HG03025 (cell line): ENCODE measurements at regions not wholly inside any gene's neighbourhood (a gene's known extent, or its start where the extent isn't known, plus 50 kb on each side); places are given as distances from the start of the nearest gene placed in this dataset.
"Not testable (repeated sequence)": the region's sequence is repeated elsewhere in the genome, so short reads cannot be mapped to it uniquely, and the experiment has no call there.

Source experiments
- ATAC-seq: cut with Tn5 transposase; IDR thresholded peaks from one replicate; pipeline ENCODE4 v1.9.1; 2021; ENCODE audit warnings: mild to moderate bottlenecking, moderate library complexity; ENCODE audit not compliant: unreplicated experiment, low FRiP score

DNA sequence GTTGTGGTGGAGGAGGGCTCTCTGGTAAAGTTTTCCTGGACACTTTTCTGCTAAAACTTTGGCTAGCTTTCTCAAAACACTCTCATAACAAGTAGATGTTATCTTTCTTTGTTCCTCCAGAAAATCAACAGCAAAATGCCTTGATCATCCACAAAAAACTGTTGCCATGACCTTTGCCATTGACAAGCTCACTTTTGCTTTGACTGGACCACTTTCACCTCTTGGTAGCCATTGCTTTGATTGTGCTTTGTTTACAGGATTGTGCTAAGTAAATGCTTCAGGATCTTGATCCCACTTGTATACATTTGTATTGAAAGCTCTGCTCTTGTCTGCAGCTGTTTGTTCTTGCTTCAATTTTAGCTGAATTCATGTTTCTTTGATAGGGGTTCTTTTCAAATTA is 143.9 kb upstream of the NR3C1 start:
- ATAC-seq = no peak

DNA sequence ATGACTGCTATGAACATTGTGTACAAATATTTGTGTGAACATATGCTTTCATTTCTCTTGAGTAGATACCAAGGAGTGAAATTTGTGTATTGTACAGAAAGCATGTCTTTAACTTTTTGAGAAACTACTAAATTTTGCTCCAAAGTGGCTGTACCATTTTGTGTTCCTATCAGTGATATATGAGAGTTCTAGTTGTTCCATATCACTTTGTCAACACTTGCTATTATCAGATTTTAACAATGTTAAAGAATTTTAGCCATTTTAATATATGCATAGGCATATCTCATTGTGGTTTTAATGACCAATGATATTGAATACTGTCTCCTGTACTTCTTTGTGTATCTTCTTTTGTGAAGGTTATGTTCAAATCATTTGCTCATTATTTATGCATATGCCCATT is 142.9 kb upstream of the NR3C1 start:
- ATAC-seq = no peak

DNA sequence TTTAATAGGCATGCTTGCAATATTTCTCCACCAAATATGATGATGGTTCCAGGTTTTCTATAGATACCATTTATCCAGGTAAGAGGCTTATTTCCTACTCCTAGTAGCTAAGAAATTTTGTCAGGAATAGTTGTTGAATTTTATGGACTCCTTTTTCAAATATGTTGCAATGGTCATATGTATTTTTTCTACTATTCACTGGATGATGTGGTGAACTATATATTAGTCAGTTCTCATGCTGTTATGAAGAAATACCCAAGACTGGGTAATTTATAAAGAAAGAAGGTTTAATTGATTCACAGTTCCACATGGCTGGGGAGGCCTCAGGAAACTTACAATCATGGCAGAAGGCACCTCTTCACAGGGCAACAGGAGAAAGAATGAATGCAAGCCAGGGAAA is 141.1 kb upstream of the NR3C1 start:
- no peak for ATAC-seq

DNA sequence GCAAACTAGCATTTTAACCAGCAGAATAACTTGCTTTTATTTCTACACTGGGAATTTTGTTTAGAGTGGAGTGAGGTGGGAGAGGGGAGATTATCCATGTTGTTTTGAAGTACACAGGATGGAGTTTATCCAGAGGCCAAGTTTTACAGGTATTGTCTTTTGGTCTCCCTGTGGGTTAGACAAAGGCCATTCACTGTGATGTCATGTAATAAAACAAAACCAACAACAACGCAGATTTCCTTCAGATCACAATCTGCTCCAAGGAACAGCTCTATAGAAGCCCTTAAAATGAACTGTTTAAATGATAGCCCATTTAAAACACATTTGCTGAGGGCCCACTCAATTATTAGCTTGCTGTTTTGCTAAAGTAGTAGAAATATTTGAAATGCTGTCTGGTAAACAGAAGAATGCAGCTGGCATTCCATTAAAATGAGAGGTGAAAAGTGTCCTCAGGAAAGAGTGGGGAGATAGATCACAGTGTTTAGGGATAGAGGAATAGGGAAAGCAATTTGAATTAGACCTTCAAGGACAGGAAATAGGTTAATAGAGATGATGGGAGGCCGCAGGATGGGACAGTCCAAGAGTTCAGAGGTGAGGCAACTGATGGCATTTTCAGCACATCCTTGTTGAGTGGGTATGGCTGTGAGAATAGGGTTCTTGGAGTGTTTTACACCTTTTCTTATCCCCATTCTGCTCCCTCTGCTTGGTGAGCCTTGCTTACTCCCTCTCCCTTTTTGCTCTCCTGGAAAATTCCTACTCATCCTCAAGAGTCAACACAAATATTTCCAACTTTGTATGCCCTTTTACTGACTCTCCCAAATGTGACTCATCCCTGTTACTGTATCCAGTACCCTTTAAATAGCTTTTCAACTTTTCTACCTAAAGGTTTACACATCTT is 140.1 kb upstream of the NR3C1 start:
- ATAC-seq = no peak

DNA sequence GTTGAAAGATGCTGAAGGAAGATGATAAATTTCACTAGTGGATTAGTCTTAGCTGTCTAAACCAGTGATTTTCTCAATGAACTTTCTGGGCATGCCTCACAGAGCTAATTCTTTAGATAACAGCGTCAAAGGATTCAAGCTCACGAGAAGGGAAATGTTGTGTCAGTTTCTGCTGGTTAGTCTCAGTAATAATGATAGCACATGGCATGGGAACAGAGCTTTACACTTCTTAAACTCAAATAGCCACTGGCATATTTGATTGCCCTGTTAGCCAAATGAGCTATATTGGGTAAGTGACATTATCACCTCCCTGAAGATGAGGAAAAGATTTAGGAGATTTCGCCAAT is 139.3 kb upstream of the NR3C1 start:
- ATAC-seq = no peak

DNA sequence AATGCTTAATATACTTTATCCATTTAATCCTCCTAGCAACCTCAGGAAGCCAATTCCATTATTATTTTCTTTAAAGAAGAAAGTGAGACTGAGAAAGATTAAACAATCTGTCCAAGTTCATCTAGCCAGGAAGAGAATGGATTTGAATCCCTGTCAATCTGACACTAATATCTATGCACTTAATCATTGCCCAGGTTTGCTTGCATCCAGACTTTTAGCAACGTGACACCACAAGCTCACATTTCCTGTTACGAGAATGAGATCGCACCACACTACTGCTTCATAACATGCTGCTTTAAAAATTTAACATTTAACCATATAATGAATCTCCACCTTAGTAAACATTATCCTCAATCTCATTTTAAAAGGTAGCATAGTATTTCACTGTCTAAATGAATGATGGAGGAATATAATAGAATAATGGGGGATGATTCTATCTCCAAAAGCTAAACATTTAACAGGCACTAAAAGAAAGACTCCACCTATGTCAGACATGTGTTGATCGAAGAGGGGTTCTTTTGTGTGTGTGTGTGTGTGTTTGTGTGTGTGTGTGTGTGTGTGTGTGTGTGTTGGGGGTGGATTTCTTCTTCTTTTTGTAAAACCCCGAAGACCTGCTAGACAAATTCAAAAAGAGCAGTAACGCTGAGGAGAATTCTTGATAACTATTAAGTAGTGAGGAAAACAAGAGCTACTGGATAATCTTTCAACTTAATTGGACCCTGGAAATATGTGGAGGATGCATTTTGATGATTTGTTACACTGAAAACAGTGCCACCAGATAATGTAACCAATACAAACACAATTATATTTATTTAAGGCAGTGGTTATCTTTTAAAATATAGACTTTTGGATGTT is 138.7 kb upstream of the NR3C1 start:
- no peak for ATAC-seq

DNA sequence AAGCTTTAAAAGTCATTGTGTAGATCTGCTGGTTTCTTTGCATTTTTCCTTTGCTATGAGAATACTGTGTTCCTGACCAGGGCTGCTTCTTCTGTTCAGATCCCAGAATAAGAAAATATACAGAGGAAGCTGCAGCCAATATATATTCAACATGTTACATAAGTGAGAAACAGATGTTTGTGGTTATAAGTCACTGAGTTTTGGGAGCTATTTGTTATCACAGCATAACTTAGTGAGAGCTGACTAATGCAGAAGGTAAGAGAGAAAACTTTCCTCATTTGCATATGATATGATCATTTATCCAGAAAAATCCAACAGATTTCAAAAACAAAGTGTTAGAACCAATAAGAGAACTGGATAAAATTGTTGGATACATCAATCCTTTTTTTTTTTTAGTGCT is 136.3 kb upstream of the NR3C1 start:
- no peak for ATAC-seq

GRCh38 chr5:143537056-143537455 is 133.6 kb upstream of the NR3C1 start:
- no peak for ATAC-seq

DNA sequence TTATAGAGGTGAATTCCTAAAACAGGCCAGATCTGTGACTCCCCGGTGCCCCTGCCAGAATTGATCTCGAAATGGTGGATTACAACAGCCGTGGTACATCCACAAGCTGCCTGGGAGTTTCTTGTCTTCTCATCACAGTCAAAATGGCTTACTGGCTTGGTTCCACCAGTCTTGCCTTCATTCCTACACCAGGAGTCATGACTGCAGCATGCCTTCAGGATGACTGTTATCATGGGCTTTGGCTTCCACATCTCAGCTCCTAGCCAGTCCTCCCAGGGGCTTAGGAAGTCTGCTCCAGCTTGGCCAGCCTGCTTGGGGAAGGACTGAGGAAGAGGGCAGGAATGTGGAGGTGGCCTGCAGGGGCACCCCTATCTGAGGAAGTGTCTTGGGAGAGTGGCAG is 132.9 kb upstream of the NR3C1 start:
- ATAC-seq = no peak

- no peak for ATAC-seq
These were observed 131.3 kb upstream of the NR3C1 start for GRCh38 chr5:143534761-143535154.

- ATAC-seq = no peak
These were observed 130.7 kb upstream of the NR3C1 start for GRCh38 chr5:143533978-143534760.

- no peak for ATAC-seq
These were observed 130.0 kb upstream of the NR3C1 start for GRCh38 chr5:143533475-143533874.

GRCh38 chr5:143527808-143528207 is 124.3 kb upstream of the NR3C1 start:
- no peak for ATAC-seq

DNA sequence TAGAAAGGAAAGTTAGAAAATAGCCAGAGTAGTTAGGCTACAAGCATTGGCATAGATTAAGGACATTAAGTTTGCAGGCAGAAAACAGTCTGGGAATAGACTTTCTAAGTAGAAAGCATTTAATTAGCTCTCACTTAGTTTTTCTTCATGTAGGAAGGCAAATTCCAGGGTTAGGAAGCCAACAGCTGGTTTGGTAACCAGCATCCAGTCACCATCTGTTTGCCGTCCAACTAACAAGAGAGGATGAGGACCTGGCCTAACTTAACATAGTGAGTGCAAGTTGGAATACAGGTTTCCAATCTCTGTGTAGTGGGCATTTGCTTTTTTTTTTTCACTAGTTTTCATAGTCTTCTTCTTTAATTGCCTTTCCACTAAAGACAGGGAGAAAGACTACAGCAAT is 121.7 kb upstream of the NR3C1 start:
- no peak for ATAC-seq

GRCh38 chr5:143524338-143524945 is 121.0 kb upstream of the NR3C1 start:
- ATAC-seq = no peak

DNA sequence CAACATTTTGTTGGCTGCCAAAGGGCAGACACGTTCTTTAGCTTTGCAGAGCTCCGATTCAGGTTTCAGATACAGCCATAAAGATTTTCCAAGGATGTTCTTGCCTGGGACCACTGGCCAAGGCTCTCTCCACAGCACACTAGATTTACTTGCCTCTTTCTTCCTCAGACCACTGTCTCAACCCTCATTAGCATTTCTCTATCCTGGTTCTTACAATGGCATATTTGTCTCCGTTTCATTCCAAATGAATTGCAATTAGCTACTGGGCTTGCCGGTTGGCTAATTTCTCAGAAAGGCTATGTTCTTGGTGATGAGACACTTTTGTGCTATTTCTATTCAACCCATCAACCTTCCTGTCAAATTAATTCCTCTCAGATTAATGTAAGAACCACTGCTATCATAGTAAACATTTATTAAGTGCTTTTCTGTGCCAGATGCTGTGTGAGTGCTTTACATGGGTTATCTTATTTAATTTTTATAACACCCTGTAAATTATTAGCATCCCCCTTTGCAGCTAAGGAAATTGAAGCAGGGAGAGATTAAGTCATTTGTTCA is 118.4 kb upstream of the NR3C1 start:
- no peak for ATAC-seq

DNA sequence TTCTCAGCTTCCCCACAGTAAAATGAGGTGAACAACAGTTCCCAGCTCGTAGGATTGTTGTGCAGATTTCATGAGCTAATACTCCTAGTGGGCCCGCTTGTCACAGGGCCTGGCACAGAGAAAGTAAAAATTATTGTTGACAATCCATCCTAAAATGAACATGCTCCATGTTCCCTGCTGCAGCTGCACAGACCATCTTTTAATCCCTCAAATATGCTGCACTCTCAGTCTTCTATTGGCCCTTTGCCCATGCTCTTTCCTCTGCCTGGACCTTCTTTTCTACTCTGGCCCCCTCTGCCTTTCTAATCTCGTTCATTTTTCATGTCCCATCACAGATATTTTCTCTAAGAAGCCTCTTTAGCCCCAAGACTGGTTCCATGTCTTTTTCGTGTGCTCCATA is 117.7 kb upstream of the NR3C1 start:
- ATAC-seq = no peak

DNA sequence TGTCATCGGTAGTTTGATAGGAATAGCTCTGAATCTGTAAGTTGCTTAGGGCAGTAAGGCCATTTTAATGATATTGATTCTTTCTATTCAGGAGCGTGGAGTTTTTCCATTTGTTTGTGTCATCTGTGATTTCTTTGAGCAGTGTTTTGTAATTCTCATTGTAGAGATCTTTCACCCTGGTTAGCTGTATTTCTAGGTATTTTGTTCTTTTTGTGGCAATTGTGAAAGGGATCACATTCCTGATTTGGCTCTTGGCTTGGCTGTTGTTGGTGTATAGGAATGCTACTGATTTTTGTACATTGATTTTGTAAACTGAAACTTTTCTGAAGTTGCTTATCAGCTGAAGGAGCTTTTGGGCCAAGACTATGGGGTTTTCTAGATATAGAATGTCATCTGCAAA is 115.7 kb upstream of the NR3C1 start:
- ATAC-seq = not testable (repeated sequence)

- not testable (repeated sequence) for ATAC-seq
These were observed 114.3 kb upstream of the NR3C1 start for GRCh38 chr5:143517824-143518223.

GRCh38 chr5:143516249-143516648 is 112.8 kb upstream of the NR3C1 start:
- no peak for ATAC-seq
